Natural killer cell (primary cell): ENCODE measurements at regions not wholly inside any gene's neighbourhood (a gene's known extent, or its start where the extent isn't known, plus 50 kb on each side); places are given as distances from the start of the nearest gene placed in this dataset.
"Not testable (repeated sequence)": the region's sequence is repeated elsewhere in the genome, so short reads cannot be mapped to it uniquely, and the experiment has no call there.

Experiments
- ATAC-seq, 3 donors: fragments of 150-1000 bp in 2 of 3; fragments of 200-7000 bp in 1 of 3; cut with Tn5 transposase; 1 replicate in 1 of 3; 2 replicates in 2 of 3; pipeline ENCODE4 v1.10.0; 2021; ENCODE audit warnings: mild to moderate bottlenecking in 2 of 3, moderate library complexity in 2 of 3
- DNase-seq, 2 donors: peaks; one replicate each; pipeline versions ENCODE4 v3.0.0 to v3.0.0-alpha.2; 2013 to 2021; ENCODE audit warnings: mixed read lengths in 1 of 2
- H3K27ac ChIP-seq: one replicate; pipeline ENCODE4 v1.5.1; 2013; ENCODE audit warnings: mild to moderate bottlenecking, low read length
- H3K27me3 ChIP-seq: one replicate; pipeline ENCODE4 v1.6.1; 2013; ENCODE audit warnings: low read length; ENCODE audit not compliant: control insufficient read depth, insufficient read depth
- H3K36me3 ChIP-seq: one replicate; pipeline ENCODE4 v1.6.1; 2013; ENCODE audit warnings: low read length; ENCODE audit not compliant: control insufficient read depth, insufficient read depth
- H3K4me1 ChIP-seq: one replicate; pipeline ENCODE4 v1.6.1; 2013; ENCODE audit warnings: low read length; ENCODE audit not compliant: control insufficient read depth, insufficient read depth
- H3K4me3 ChIP-seq: one replicate; pipeline ENCODE4 v1.5.1; 2013; ENCODE audit warnings: low read length
- H3K9me3 ChIP-seq: one replicate; pipeline ENCODE4 v1.6.1; 2013; ENCODE audit warnings: low read length; ENCODE audit not compliant: control insufficient read depth, insufficient read depth
- H3K27ac Mint-ChIP-seq, 2 donors: one replicate each; pipeline ENCODE4 v1.8.0; 2022; ENCODE audit warnings: mild to moderate bottlenecking in 2 of 2, mixed read lengths in 2 of 2, moderate library complexity in 1 of 2
- H3K27me3 Mint-ChIP-seq, 2 donors: one replicate each; pipeline ENCODE4 v1.8.0; 2022; ENCODE audit warnings: low read depth in 2 of 2, mixed read lengths in 2 of 2
- H3K36me3 Mint-ChIP-seq: one replicate; pipeline ENCODE4 v1.8.0; 2022; ENCODE audit warnings: mixed read lengths
- H3K4me1 Mint-ChIP-seq, 2 donors: one replicate each; pipeline ENCODE4 v1.8.0; 2022; ENCODE audit warnings: mixed read lengths in 2 of 2
- H3K4me3 Mint-ChIP-seq: one replicate; pipeline ENCODE4 v1.8.0; 2022; ENCODE audit warnings: mild to moderate bottlenecking, moderate library complexity, mixed read lengths
- H3K9me3 Mint-ChIP-seq, 2 donors: one replicate each; pipeline ENCODE4 v1.8.0; 2022; ENCODE audit warnings: mixed read lengths in 2 of 2
- CTCF ChIP-seq: fragments of 200-600 bp; IDR thresholded peaks from one replicate; pipeline ENCODE4 v1.8.0; 2022; ENCODE audit warnings: antibody characterized with exemption
- WGBS: methylation state at CpG from one replicate; pipeline ENCODE4 v1.1.7; 2013; ENCODE audit warnings: missing lambda C conversion rate; ENCODE audit not compliant: insufficient coverage; 5-methylcytosine and 5-hydroxymethylcytosine counted together
- intact Hi-C: fragments of 100-400 bp; cut with micrococcal nuclease; formaldehyde crosslinking; loops from one replicate; pipeline ENCODE4 v1.14.2; 2022

GRCh38 chr3:106485217-106485616 lies 616.4 kb upstream of the CBLB start:
- Histone ChIP-seq H3K27me3 (no peaks in the 10 kb centered on the region), H3K36me3 (no peaks in the 10 kb centered on the region), H3K9me3 (peaks cover 6% of the 10 kb centered on the region), H3K27ac (no peak overlapping the region), H3K4me1 (no peaks in the 10 kb centered on the region), H3K4me3 (no peak overlapping the region)
- peaks cover 0 to 3% of the 10 kb centered on the region in 2 donors for H3K27me3 Mint-ChIP-seq
- no peak overlapping the region for H3K4me3 Mint-ChIP-seq
- no peaks in the 10 kb centered on the region for H3K9me3 Mint-ChIP-seq
- intact Hi-C loops: no loop called here
- no peak for DNase-seq
- no peaks in the 10 kb centered on the region for H3K36me3 Mint-ChIP-seq
- H3K4me1 Mint-ChIP-seq: no peaks in the 10 kb centered on the region
- H3K27ac Mint-ChIP-seq: no peak overlapping the region
- ATAC-seq: no peak
- no peak for TF ChIP-seq CTCF

GRCh38 chr3:106485802-106486201 lies 617.0 kb upstream of the CBLB start:
- Histone ChIP-seq H3K27ac (no peak overlapping the region), H3K27me3 (no peaks in the 10 kb centered on the region), H3K9me3 (no peaks in the 10 kb centered on the region), H3K4me3 (no peak overlapping the region), H3K4me1 (no peaks in the 10 kb centered on the region), H3K36me3 (no peaks in the 10 kb centered on the region)
- intact Hi-C loops: no loop called here
- TF ChIP-seq CTCF: no peak
- Mint-ChIP-seq H3K4me3 (no peak overlapping the region), H3K36me3 (no peaks in the 10 kb centered on the region), H3K9me3 (no peaks in the 10 kb centered on the region), H3K27ac (no peak overlapping the region), H3K27me3 (peaks cover 0 to 3% of the 10 kb centered on the region in 2 donors), H3K4me1 (no peaks in the 10 kb centered on the region)
- ATAC-seq (no peak), DNase-seq (no peak)
- 83% methylated on average over 1 of the region's 3 CpGs for WGBS

GRCh38 chr3:106486945-106487639 lies 618.3 kb upstream of the CBLB start:
- H3K4me1 ChIP-seq, ATAC-seq, H3K4me3 ChIP-seq, H3K27ac Mint-ChIP-seq, H3K4me1 Mint-ChIP-seq, H3K36me3 ChIP-seq, H3K9me3 Mint-ChIP-seq, H3K27ac ChIP-seq, H3K36me3 Mint-ChIP-seq, H3K27me3 Mint-ChIP-seq, DNase-seq, H3K9me3 ChIP-seq, intact Hi-C loops, H3K4me3 Mint-ChIP-seq, H3K27me3 ChIP-seq: not testable (repeated sequence)
- 96% methylated on average over 18 of the region's 19 CpGs for WGBS

GRCh38 chr3:106488331-106488730 lies 619.5 kb upstream of the CBLB start:
- no peaks in the 10 kb centered on the region for H3K4me1 ChIP-seq
- 94% methylated on average over 6 of the region's 6 CpGs for WGBS
- no peak overlapping the region for H3K27ac ChIP-seq
- no peaks in the 10 kb centered on the region for H3K9me3 ChIP-seq
- no peak for DNase-seq
- no peak overlapping the region for H3K4me3 ChIP-seq
- Mint-ChIP-seq H3K9me3 (no peaks in the 10 kb centered on the region), H3K36me3 (no peaks in the 10 kb centered on the region), H3K4me1 (no peaks in the 10 kb centered on the region), H3K27me3 (peaks cover 0 to 3% of the 10 kb centered on the region in 2 donors), H3K4me3 (no peak overlapping the region), H3K27ac (no peak overlapping the region)
- no peaks in the 10 kb centered on the region for H3K36me3 ChIP-seq
- TF ChIP-seq CTCF: no peak
- intact Hi-C loops: no loop called here
- H3K27me3 ChIP-seq: no peaks in the 10 kb centered on the region
- no peak for ATAC-seq
